ENCODE measurements at regions not wholly inside any gene's neighbourhood (a gene's known extent, or its start where the extent isn't known, plus 50 kb on each side); places are given as distances from the start of the nearest gene placed in this dataset.

DNA sequence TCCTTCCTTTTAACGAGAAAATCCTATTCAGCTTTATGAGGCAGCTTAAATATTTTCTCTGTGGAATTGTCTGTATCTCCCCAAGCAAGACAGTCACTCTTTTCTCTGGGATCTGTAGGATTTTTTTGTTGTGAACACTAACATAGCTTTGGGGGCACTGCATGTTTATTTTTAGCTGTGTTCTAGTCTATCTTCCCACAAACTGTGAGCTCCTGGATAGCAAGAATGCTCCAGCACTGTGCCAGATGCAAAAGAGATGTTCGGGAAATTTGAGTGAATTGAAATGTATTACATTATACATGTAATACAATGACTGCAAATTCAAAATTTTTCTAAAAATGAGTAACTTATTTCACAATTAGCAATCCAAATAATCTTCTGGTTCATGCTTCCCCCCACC, 282.2 kb downstream of the PLPP3 start:
- in situ Hi-C loops (cut with MboI; ENCODE audit: low pct_unique_long_range_greater_than_20kb, low sequenced_read_pairs): no loop called here
- no peak for DNase-seq

DNA sequence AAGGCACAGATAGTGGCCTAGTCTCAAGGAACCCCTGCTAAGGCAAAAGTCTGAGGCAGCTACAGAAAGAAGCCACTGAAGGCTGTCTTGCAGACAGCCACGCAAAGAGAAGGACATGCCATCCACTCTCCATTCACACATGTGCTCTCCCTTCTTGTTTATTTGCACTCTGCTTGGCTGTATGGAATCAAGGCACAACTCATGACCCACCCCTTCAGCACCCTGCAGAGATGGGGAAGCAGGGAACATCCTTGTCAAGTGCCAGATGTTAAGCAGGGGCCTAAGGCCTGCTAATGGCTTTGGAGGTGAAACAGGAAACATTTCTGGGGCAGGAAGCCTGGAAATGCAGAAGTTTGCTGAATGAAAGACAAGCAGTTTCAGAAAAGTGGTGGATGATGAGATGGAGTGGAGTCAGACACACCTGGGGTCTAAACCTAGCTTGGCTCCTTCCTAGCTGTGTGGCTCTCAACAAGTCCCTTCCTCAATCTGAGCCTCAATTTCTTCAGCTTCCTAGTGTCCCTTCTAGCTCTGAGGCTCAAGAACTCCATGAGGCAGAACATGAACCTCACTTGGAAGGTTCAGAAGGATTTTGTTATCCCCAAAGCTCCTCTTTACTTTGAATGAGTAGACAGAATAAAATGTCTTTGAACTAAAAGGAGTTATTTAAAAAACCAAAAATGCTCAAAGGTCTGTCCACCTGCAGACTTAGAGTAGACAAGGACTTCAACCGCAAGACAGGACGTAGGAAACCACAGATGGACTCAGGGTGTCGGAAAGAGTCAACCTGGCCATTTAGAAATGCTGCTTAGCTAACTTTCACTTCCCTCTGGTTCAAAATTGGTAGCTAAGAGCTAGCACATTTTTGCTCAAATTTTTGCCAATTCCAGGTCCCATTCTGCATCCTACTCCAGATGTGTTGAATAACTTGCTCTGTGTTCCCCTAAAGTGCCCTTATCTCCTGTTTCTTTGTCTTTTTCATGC, 283.1 kb downstream of the PLPP3 start:
- peak; percentile 6 for DNase-seq
- in situ Hi-C loops (cut with MboI; ENCODE audit: low pct_unique_long_range_greater_than_20kb, low sequenced_read_pairs): no loop called here

DNA sequence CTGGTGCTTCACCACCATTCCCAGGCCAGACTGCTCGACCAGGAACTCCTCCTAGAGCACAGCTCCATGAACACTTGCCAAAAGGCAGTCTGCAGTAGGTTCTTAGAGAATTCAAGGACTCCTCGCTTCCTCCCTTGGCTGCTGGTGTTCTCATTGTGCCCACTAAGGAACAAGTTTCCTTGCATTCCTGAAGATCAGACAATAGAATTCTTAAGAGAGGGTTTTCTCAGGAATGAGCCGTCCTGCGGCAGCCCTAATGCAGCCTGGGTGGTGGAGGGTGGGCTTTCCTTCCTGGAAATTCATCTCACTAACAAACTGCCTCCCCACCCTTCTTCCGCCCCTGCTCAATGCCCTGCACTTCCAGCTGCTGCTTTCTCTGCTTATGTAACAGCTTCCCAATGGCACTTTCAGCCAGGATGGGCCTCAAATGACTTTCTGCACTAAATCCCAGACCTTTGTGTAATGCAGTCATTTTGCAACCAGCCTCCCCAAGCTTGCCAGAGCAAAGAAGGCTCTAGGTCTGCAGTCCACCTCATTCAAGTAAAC, 287.9 kb downstream of the PLPP3 start:
- in situ Hi-C loops (cut with MboI; ENCODE audit: low pct_unique_long_range_greater_than_20kb, low sequenced_read_pairs): no loop called here
- no peak for DNase-seq

GRCh38 chr1:56289260-56289659, 290.1 kb downstream of the PLPP3 start:
- in situ Hi-C loops (cut with MboI; ENCODE audit: low pct_unique_long_range_greater_than_20kb, low sequenced_read_pairs): no loop called here
- no peak for DNase-seq

DNA sequence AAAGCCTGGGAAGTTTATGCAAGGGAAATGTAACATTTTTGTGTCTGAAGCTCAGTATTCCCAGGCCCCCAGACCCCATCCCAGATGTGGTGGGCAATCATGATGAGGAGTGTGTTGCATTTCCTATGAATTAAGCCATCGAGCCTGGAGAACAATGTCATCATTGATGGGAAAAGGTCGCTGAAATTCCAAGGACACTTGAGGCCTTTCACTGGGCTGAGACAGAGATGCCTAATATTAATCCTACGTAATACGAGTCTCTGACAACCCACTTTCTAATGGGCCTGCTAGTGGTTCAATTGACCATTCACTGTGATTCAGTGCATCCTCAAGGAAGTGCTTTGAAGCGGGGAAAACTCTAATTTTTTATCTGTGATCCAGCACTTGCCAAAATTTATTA, 291.6 kb downstream of the PLPP3 start:
- DNase-seq: no peak
- in situ Hi-C loops (cut with MboI; ENCODE audit: low pct_unique_long_range_greater_than_20kb, low sequenced_read_pairs): no loop called here

- DNase-seq: no peak
- in situ Hi-C loops (cut with MboI; ENCODE audit: low pct_unique_long_range_greater_than_20kb, low sequenced_read_pairs): no loop called here
Observed at GRCh38 chr1:56286956-56287355, 292.4 kb downstream of the PLPP3 start.

GRCh38 chr1:56286506-56286905, 292.9 kb downstream of the PLPP3 start:
- no peak for DNase-seq
- in situ Hi-C loops (cut with MboI; ENCODE audit: low pct_unique_long_range_greater_than_20kb, low sequenced_read_pairs): no loop called here

- in situ Hi-C loops (cut with MboI; ENCODE audit: low pct_unique_long_range_greater_than_20kb, low sequenced_read_pairs): no loop called here
- DNase-seq: no peak
Observed at GRCh38 chr1:56285554-56286402, 293.6 kb downstream of the PLPP3 start.

DNA sequence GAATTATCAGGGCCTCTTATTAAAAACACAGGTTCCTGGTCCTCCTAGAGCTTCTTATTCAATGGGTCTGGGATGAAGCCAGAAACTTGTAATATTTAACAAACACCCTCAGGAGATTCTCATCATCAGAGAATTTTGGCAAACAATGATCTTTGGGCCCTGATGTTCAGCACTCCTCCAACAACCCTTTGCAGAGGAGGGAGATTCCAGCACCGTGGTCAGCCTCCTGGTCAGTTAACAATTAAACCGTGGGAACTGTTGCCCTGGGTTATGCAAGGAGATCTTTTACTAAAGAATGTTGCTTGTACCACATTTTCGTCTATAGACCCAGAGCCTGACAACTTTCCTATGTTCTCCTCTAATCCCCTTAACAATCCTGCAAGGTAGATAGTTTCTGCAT, 294.4 kb downstream of the PLPP3 start:
- DNase-seq: no peak
- in situ Hi-C loops (cut with MboI; ENCODE audit: low pct_unique_long_range_greater_than_20kb, low sequenced_read_pairs): no loop called here

DNA sequence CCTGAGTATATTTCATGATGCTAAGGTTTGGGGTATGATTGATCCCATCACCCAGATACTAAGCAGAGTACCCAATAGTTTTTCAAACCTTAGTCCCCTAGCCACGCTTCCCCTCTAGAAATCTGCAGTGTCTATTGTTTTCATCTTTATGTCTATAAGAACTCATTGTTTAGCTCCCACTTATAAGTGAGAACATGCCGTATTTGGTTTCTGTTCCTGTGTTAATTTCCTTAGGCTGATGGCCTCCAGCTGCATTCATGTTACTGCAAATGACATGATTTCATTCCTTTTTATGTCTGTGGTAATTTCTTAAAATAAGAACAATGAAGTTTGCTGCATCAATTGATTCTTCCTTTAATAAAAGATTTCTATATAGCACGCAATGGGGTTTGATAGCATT, 301.3 kb downstream of the PLPP3 start:
- in situ Hi-C loops (cut with MboI; ENCODE audit: low pct_unique_long_range_greater_than_20kb, low sequenced_read_pairs): no loop called here
- DNase-seq: no peak

- no peak for DNase-seq
- in situ Hi-C loops (cut with MboI; ENCODE audit: low pct_unique_long_range_greater_than_20kb, low sequenced_read_pairs): no loop called here
Observed at GRCh38 chr1:56268519-56269140, 310.7 kb downstream of the PLPP3 start.

GRCh38 chr1:56267611-56268010, 311.8 kb downstream of the PLPP3 start:
- no peak for DNase-seq
- in situ Hi-C loops (cut with MboI; ENCODE audit: low pct_unique_long_range_greater_than_20kb, low sequenced_read_pairs): no loop called here

DNA sequence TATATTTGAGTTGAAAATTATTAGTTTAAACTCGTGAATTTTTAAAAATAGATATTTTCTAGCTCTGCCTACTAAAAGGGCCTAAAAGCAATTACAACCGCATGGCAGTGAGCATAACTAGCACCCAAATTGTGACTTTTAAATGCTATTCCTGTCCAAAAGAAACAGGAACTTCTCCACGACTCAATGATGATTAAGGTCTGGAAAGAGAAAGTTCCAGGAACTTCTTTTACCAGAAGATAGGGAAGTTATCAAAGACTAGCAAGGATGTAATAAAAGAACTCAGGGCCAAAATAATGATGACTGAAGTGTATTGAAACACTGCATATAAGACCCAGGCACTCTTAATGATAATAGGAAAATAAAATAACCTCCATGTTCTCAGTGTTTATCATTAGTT, 313.0 kb downstream of the PLPP3 start:
- peak; percentile 20 for DNase-seq
- in situ Hi-C loops (cut with MboI; ENCODE audit: low pct_unique_long_range_greater_than_20kb, low sequenced_read_pairs): no loop called here

DNA sequence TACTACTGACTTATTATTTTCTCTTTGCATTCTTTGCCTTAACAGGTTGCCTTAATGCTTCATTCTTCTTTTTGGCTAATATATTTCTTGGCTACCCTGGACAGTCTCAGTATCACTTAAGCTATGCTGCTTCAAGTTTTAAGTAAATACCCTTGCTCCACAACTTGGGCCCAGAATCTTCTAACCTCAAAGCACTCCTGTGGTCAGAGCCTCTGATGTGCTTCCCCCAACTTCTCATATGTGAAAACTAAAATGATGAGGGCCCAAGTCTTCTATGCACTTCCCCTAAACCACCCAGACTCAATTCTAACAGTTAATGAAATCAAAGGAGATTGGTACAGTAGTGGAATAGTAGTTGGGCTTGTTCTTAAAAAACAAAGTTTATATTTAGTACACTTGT, 314.1 kb downstream of the PLPP3 start:
- in situ Hi-C loops (cut with MboI; ENCODE audit: low pct_unique_long_range_greater_than_20kb, low sequenced_read_pairs): no loop called here
- peak; percentile 26 for DNase-seq

DNA sequence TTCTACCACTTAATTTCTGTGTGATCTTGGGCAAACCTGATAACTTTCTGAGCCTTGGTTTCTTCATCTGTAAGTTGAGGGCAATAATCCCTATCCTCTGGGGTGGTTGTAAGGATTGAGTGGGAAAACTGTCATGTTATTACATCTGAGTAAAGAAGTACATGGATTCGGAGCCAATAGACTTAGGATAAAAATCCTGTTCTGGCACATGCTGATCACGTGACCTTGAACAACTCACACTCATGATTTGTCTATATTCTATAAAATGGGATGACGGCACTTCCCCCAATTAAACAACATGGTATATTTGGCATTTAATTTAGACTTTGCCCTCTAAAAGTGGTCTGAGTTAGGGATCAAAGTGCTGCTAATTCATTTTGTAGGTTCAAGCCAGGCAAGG, 315.5 kb downstream of the PLPP3 start:
- in situ Hi-C loops (cut with MboI; ENCODE audit: low pct_unique_long_range_greater_than_20kb, low sequenced_read_pairs): no loop called here
- no peak for DNase-seq

GRCh38 chr1:56258371-56258770, 321.0 kb downstream of the PLPP3 start:
- in situ Hi-C loops (cut with MboI; ENCODE audit: low pct_unique_long_range_greater_than_20kb, low sequenced_read_pairs): no loop called here
- no peak for DNase-seq

GRCh38 chr1:56257726-56258125, 321.6 kb downstream of the PLPP3 start:
- in situ Hi-C loops (cut with MboI; ENCODE audit: low pct_unique_long_range_greater_than_20kb, low sequenced_read_pairs): no loop called here
- DNase-seq: no peak

GRCh38 chr1:56256153-56257000, 323.0 kb downstream of the PLPP3 start:
- in situ Hi-C loops (cut with MboI; ENCODE audit: low pct_unique_long_range_greater_than_20kb, low sequenced_read_pairs): no loop called here
- DNase-seq: no peak
